Hematopoietic multipotent progenitor cell treated with erythropoietin and hydrocortisone succinate and interleukin-3 and kit ligand, for 4 days (in vitro differentiated cells): ENCODE measurements at regions not wholly inside any gene's neighbourhood (a gene's known extent, or its start where the extent isn't known, plus 50 kb on each side); places are given as distances from the start of the nearest gene placed in this dataset.
"Not testable (repeated sequence)": the region's sequence is repeated elsewhere in the genome, so short reads cannot be mapped to it uniquely, and the experiment has no call there.

Experiments used
- DNase-seq: peaks from one replicate; pipeline ENCODE4 v3.0.0-alpha.2; 2015

DNA sequence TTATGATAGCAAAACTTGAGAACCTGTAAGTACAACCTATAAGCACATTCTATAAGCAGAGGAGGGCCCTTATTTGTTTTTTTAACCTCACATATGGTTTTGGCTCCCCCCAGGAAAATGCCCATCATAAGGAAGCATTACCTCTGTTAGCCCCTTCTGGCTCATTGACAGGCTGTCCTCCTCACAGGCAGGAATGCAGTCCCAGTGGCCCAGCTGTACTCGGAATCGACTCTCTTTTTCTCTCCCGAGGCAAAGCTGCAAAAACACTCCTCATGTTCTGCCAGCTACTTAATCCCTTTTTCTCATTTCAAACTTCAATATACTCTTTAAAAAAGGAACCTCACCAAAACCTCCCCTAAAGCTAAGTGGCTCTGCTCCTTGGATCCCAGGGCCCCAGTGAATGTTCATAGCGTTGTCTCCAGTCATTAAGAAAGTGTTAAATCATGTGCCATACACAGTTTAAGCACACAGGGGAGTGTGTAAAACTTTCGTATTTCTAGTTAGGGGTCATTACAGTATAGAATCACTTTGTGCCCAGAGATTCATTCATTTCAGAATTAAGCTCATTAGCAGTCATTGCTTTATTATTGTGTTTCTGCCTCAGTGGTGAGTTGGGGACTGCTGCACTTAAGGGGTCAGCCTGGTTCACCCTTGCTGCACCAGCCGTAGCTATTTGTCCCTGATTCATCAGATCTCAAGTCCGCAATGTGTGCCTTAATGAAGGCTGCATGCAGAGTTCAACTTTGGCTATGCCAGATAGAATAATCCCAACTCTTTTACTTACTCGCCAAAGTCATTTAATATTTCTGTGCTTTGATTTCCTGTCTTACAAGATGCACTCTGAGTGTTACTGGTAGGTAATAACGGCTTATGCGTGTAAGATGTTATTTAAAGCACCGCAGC is 57.6 kb downstream of the JRKL start:
- no peak for DNase-seq

- no peak for DNase-seq
Measured at GRCh38 chr11:96448225-96448624, 58.4 kb downstream of the JRKL start.

- DNase-seq, result no peak
Measured at GRCh38 chr11:96456111-96456510, 66.3 kb downstream of the JRKL start.

DNA sequence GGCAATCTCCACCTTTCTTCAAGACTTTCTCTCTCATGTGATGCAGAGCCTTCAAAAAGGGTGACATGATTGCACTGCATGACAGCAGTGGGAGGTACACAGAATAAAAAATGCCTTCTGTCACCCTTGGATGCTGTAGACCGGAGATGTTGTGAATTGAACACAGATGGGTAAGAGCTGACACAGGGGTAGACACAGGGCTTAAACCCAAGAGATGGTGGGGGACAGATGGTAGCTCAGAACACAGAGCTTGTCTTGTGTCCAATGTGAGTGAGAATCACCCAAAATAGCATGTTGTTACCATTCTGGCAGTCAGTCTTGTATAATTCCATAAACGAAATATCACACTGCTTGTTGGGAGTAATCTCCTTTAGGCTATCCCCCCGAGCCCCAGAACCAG is 69.9 kb downstream of the JRKL start:
- DNase-seq, result no peak

DNA sequence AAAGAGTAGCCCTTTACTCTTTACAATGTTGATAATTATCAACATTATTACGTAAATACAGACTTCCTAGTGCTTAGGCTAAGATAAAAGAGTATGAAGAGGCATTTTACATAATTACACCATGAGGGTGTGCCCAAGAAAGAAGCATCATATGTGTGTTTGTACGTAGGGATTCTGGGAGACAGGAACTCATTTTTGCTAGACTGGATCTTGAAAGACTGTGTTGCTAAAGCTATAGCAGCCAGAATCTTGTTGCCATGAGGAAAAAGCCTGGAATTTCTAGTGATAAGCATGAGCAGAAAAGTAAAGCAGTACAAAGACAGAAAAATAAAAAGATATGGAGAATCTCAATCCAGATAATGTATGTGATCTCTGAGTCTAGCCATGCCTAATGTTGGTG is 72.1 kb downstream of the JRKL start:
- no peak for DNase-seq

DNA sequence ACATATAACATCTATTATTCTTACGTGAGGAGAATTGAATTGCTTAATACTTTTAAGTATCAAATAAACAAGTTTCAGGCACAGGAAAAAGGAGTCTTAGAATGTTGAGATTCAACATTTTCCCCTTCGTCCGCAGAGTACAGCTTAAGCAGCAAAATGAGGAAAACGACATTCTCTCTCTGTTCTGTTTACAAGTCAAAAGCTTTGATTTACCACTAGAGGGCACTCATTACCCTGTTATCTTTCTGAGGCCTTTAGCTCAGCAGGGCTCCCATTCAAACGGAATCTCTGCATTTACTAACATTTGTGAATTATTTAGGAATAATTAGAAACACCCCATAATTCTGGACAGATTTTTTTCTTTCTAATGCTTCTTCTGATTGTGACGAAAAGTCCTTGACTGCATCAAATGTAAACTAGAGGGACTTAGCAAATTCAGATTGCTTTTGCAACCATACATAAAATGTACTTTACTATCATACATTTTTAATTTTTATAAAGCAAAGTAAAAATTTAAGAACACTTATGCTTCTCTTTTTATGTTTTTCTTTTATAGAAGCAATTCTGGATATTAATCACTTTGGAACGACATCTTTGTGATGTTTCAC is 75.0 kb downstream of the JRKL start:
- DNase-seq, result peak; percentile 89

- no peak for DNase-seq
Measured at GRCh38 chr11:96465512-96465911, 75.7 kb downstream of the JRKL start.

DNA sequence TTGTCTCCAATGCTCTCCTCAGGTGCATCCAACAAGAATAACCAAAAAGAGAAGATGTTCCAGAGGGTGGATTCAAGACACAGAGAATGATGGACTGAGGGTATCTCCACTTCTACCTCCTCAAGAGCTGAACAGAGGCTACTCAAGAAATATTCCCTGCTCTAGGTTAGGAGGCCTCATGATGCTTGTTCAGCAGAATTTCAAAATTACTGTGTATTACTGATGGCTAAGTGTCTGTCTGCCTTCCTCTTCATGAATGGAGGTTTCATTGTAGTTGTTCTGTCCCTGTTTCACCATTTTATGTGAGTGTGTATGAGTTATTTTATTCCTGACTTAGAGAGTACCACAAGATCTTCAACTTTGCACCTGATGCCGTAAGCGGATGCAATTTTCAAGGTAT is 76.8 kb downstream of the JRKL start:
- DNase-seq, result no peak

- no peak for DNase-seq
Measured at GRCh38 chr11:96469776-96470175, 80.0 kb downstream of the JRKL start.

DNA sequence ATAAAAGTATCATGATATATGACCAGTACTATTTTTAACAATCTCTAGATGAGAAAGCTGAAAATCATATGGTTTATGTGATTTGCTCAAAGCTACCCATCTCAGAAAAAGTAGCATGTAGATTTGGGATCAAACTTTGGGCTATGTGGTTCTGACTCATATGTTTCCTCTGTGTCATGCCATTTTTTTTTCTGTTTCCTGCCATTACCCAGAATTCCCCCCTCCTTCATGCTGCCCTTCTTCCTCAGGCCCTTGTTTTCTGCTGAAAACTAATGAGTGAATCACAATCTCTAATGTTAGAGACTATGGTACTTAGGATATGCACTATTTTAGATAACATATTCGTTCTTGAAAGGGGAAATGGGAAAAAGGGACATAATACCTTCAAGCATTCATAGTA is 80.7 kb downstream of the JRKL start:
- DNase-seq, result no peak

- DNase-seq, result no peak
Measured at GRCh38 chr11:96472085-96472484, 82.3 kb downstream of the JRKL start.

- DNase-seq, result no peak
Measured at GRCh38 chr11:96474263-96474662, 84.5 kb downstream of the JRKL start.

DNA sequence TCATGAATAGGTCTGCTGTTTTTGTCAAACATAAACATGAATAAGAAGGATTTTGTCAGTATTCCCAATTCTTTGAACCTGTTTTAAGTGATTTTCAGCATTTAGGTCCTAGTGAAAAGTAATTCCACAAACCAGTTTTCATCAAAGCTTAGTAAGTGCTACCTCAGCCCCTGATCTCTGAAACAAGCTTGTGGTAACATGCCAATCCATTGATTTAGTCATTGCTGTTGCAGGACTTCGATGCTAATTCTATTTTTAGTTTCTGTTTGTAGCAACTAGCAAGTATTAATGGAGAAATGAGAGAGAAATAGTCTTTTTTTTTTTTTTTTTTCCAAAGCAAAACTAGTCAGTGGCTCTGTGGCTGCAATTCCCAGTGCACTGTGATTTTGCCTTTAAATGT is 91.4 kb downstream of the JRKL start:
- DNase-seq, result no peak

DNA sequence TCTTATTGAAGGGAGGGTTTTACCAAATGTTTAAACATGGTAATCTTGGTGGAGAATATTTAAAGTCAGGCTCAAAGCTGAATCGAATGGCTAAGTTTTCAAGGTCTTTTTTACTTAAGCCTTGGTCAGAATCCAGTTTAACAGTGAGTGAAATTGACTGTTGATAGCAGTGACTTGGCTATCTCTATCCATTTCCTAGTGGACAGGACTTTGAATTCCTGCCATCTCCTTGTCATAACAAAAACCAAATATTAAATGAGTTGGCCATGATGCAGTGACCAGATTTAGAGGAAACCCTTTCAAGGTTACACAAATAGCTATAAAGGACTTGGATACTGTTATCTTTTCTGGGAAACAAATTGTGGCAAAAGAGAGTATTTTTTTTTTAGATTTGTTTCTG is 92.0 kb downstream of the JRKL start:
- no peak for DNase-seq

DNA sequence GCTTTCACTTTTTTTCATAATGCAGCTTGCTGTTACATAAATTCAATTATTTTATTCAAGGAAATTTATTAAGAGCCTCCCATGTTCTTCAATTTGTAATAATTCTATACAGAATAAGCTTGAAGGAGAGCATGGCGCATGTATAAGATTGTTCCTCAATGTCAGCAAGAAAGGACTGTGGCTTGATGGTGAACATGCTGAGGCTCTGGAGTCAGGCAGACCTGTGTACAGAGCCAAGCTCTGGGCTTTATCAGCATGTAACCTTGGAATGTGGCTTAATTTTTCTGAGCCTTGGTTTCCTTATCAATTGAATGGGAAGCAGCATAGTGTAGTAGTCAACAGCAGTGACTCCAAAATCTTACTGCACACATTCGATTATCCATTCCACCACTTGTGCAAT is 92.4 kb downstream of the JRKL start:
- no peak for DNase-seq

- no peak for DNase-seq
Measured at GRCh38 chr11:96483374-96483955, 93.7 kb downstream of the JRKL start.

- DNase-seq, result no peak
Measured at GRCh38 chr11:96484361-96484760, 94.5 kb downstream of the JRKL start.

DNA sequence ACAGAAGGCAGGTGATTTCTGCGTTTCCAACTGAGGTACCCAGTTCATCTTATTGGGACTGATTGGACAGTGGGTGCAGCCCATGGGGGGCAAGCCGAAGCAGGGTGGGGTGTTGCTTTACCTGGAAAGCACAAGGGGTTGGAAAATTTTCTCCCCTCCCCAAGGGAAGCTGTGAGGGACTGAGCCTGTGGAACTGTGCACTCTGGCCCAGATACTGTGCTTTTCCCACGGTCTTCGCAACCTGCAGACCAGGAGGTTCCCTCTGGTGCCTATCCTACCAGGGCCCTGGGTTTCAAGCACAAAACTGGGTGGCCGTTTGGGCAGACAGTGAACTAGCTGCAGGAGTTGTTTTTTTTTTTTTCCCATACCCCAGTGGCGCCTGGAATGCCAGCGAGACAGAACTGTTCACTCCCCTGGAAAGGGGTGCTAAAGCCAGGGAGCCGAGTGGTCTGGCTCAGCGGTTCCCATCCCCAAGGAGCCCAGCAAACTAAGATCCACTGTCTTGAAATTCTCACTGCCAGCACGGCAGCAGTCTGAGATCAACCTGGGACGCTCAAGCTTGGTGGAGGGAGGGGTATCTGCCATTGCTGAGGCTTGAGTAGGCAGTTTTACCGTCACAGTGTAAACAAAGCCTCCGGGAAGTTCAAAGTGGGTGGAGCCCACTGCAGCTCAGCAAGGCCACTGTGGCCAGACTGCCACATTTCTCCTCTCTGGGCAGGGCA is 97.2 kb downstream of the JRKL start:
- no peak for DNase-seq

DNA sequence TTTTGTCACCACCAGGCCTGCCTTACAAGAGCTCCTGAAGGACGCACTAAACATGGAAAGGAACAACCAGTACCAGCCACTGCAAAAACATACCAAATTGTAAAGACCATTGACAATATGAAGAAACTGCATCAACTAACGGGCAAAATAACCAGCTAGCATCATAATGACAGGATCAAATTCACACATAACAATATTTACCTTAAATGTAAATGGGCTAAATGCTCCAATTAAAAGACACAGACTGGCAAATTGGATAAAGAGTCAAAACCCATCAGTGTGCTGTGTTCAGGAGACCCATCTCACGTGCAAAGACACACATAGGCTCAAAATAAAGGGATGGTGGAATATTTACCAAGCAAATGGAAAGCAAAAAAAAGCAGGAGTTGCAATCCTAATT is 99.1 kb downstream of the JRKL start:
- not testable (repeated sequence) for DNase-seq

DNA sequence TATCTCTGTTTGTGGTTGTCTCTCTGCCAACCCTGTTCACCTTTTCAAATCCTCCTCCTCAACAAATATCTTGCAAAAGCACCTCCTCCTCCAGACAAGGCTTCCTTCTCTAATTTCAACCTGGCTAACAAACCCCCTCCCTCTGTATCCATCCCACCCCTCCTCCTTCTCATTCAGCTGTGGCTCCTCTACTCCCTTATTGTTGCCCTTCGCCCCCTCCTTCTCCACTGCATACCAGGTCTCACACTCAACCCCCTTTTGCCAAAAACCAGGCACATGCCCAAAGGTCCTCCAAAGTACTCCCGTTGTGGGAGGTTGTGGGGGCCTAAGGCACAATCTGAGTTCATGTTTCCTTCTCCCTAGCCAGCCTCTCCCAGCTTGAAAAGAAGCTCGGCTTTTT is 110.6 kb downstream of the JRKL start:
- DNase-seq, result no peak

GRCh38 chr11:96506041-96506440 is 116.2 kb downstream of the JRKL start:
- DNase-seq, result no peak

DNA sequence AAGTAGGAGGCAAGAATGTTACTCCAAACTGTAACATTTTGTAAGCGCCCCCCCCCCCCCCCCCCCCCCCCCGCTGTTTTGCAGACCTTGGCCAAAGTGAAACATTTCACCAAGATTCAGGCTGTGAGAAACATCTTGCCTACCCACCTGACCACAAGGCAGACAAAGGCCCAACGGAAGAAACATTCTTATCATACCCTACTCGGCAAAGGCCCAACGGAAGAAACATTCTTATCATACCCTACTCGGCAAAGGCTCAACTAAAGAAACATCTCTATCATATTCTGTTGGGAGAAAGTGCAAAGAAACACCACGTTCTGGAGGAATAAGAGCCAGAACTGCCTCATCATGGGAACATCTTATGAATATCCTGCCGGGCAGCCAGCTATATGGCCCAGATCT is 117.1 kb downstream of the JRKL start:
- DNase-seq, result peak; percentile 48

DNA sequence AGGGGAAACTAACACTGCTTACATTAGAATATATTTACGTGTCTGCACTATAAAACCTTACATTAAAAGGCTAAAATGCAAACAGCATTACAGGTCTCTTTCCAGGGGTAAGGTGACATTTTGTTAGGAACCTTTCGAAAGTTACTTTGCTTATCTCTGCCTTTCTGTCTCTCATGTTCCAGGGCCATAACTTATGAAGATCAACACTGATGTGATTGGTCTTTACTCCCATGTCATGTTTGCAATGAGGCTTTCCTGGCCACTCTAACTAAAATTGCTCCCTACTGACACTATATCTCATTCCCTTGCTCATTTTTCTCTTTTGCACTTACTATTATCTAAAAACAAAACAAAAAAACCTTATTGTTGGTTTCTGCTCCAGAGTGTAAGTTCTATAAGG is 119.0 kb downstream of the JRKL start:
- DNase-seq, result no peak

DNA sequence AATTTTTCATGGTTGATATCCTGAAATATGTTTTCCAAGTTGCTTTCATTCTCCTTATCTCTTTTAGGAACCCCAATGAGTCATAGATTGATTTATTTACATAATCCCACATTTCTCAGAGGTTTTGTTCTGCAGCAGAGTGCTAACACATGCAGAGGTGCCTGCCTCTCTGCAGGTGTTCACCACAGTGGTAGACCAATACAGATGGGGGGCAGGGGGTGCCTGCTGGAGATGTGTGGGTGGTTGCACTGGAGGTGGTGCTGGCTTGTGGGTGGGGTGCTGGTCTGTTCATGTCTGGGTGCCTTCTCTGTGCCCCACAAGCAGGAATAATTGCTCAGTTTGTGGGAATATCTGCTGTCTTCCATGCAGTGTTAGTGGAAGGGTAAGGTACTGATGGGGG is 131.1 kb downstream of the JRKL start:
- DNase-seq, result no peak
